ENCODE measurements at regions not wholly inside any gene's neighbourhood (a gene's known extent, or its start where the extent isn't known, plus 50 kb on each side); places are given as distances from the start of the nearest gene placed in this dataset.

DNA sequence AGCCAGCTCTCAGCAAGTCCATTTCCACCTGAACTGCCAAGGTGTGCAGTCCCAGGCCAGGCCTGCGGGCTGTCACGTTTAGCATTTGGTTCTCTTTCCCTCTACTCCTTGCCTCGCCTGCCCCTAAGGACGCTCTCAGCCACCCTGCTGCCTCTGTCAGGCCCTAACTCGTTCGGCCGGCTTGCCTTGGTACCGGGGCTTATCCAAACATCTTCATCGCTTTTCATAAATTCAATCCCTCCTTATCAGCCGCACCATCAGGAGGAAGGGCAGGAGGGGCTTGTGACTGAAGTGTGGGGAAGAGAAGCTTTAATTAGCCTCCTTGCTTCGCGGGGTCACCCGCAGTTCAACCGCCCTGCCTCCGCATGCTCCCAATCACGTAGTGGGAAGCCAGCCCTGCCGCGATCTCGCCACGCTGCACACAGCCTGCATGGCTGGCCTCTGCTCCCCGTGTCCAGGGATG is 231.1 kb downstream of the SOX9 start:
- no peak for ATAC-seq (ENCODE audit: insufficient read depth, low FRiP score)
- Histone ChIP-seq H3K4me1 (ENCODE audit: control insufficient read depth in 5 of 5, insufficient read depth in 5 of 5, low read length in 5 of 5) (peaks cover 0 to 29% (median 0%) of the 10 kb centered on the region in 5 donors), H3K36me3 (ENCODE audit: control insufficient read depth in 4 of 4, insufficient read depth in 4 of 4, low read length in 4 of 4) (no peaks in the 10 kb centered on the region), H3K4me3 (no peak overlapping the region), H3K9me3 (ENCODE audit: control insufficient read depth in 4 of 4, insufficient read depth in 3 of 4, low read length in 3 of 4) (peaks cover 0 to 7% (median 3%) of the 10 kb centered on the region in 4 donors), H3K27ac (ENCODE audit: low read depth in 1 of 2, low read length in 1 of 2) (no peak overlapping the region), H3K27me3 (ENCODE audit: control insufficient read depth in 3 of 3, insufficient read depth in 3 of 3, low read length in 2 of 3) (no peaks in the 10 kb centered on the region), H3K9ac (ENCODE audit: insufficient read depth in 1 of 2, low read length in 2 of 2) (no peak overlapping the region)
- TF ChIP-seq, protein P1, sequence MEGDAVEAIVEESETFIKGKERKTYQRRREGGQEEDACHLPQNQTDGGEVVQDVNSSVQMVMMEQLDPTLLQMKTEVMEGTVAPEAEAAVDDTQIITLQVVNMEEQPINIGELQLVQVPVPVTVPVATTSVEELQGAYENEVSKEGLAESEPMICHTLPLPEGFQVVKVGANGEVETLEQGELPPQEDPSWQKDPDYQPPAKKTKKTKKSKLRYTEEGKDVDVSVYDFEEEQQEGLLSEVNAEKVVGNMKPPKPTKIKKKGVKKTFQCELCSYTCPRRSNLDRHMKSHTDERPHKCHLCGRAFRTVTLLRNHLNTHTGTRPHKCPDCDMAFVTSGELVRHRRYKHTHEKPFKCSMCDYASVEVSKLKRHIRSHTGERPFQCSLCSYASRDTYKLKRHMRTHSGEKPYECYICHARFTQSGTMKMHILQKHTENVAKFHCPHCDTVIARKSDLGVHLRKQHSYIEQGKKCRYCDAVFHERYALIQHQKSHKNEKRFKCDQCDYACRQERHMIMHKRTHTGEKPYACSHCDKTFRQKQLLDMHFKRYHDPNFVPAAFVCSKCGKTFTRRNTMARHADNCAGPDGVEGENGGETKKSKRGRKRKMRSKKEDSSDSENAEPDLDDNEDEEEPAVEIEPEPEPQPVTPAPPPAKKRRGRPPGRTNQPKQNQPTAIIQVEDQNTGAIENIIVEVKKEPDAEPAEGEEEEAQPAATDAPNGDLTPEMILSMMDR (IDR thresholded peaks at IDR 0.05; ENCODE audit: control extremely low read depth, extremely low read depth): no peak
- DNase-seq: peak; percentile 68 to 84 (median 75)
- 21 to 34% methylated on average over 21 of the region's 21 CpGs for WGBS, 2 donors

DNA sequence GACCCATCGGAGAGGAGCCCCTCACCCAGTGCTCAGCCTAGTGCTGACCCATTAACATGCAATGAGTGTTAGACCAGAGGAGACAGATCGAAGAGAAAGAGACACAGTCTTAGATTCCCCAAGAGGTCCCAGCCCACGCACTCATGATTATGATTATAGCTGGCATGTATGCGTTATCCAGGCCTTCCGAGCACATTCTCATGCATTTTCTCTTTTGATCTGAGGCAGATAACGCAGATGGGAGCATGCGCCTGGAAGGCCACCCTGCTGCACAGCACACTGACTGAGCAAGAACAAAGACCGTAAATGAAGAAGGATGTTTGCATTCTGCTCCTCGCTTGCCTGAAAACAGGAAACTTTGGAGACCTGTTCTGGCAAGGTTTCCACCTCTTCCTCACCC is 232.7 kb downstream of the SOX9 start:
- Histone ChIP-seq H3K9me3 (ENCODE audit: control insufficient read depth in 4 of 4, insufficient read depth in 3 of 4, low read length in 3 of 4) (peaks cover 0 to 7% (median 3%) of the 10 kb centered on the region in 4 donors), H3K27me3 (ENCODE audit: control insufficient read depth in 3 of 3, insufficient read depth in 3 of 3, low read length in 2 of 3) (no peaks in the 10 kb centered on the region), H3K4me3 (no peak overlapping the region), H3K27ac (ENCODE audit: low read depth in 1 of 2, low read length in 1 of 2) (no peak overlapping the region), H3K36me3 (ENCODE audit: control insufficient read depth in 4 of 4, insufficient read depth in 4 of 4, low read length in 4 of 4) (no peaks in the 10 kb centered on the region), H3K9ac (ENCODE audit: insufficient read depth in 1 of 2, low read length in 2 of 2) (no peak overlapping the region), H3K4me1 (ENCODE audit: control insufficient read depth in 5 of 5, insufficient read depth in 5 of 5, low read length in 5 of 5) (peaks cover 0 to 29% (median 0%) of the 10 kb centered on the region in 5 donors)
- WGBS, 2 donors: 79 to 83% methylated on average over 9 of the region's 9 CpGs
- TF ChIP-seq, protein P1 (IDR thresholded peaks at IDR 0.05; ENCODE audit: control extremely low read depth, extremely low read depth): no peak
- DNase-seq: no peak
- no peak for ATAC-seq (ENCODE audit: insufficient read depth, low FRiP score)

DNA sequence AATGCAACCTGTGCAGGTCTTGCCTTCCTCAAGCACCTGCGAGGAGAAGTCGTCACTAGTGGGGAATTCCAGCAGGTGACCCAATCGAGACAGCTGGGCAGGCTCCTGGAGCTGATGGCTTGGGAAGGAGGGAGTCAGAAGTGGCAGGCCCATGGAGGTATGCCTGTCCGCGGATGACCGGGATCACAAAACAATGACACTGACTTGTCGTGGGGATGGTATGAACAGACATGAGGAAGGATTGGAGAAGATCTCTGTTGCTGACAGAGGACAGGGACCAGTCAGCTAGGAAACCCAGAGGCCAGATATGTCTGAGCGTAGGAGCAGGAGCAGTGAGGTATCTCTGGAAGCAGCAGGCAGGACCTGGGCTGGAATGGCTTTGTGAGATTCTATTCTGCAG is 233.3 kb downstream of the SOX9 start:
- ATAC-seq (ENCODE audit: insufficient read depth, low FRiP score) (no peak), DNase-seq (no peak)
- no peak overlapping the region for H3K27ac ChIP-seq (ENCODE audit: low read depth in 1 of 2, low read length in 1 of 2)
- TF ChIP-seq, protein P1 (IDR thresholded peaks at IDR 0.05; ENCODE audit: control extremely low read depth, extremely low read depth): no peak
- WGBS, 2 donors: 84 to 91% methylated on average over 8 of the region's 8 CpGs
- peaks cover 0 to 7% (median 3%) of the 10 kb centered on the region in 4 donors for H3K9me3 ChIP-seq (ENCODE audit: control insufficient read depth in 4 of 4, insufficient read depth in 3 of 4, low read length in 3 of 4)
- peaks cover 0 to 29% (median 0%) of the 10 kb centered on the region in 5 donors for H3K4me1 ChIP-seq (ENCODE audit: control insufficient read depth in 5 of 5, insufficient read depth in 5 of 5, low read length in 5 of 5)
- H3K9ac ChIP-seq (ENCODE audit: insufficient read depth in 1 of 2, low read length in 2 of 2): no peak overlapping the region
- H3K27me3 ChIP-seq (ENCODE audit: control insufficient read depth in 3 of 3, insufficient read depth in 3 of 3, low read length in 2 of 3): no peaks in the 10 kb centered on the region
- no peak overlapping the region for H3K4me3 ChIP-seq
- H3K36me3 ChIP-seq (ENCODE audit: control insufficient read depth in 4 of 4, insufficient read depth in 4 of 4, low read length in 4 of 4): no peaks in the 10 kb centered on the region
